GM21786 (cell line): ENCODE measurements at regions not wholly inside any gene's neighbourhood (a gene's known extent, or its start where the extent isn't known, plus 50 kb on each side); places are given as distances from the start of the nearest gene placed in this dataset.

ENCODE experiments used
- ATAC-seq: cut with Tn5 transposase; IDR thresholded peaks from one replicate; pipeline ENCODE4 v1.9.1; 2021; ENCODE audit not compliant: unreplicated experiment

- peak; percentile 42 for ATAC-seq
These were observed 433.3 kb downstream of the UTRN start for GRCh38 chr6:144718431-144718830.

GRCh38 chr6:144721232-144721631, 436.1 kb downstream of the UTRN start:
- no peak for ATAC-seq

- ATAC-seq, result no peak
These were observed 437.1 kb downstream of the UTRN start for GRCh38 chr6:144722154-144722737.

DNA sequence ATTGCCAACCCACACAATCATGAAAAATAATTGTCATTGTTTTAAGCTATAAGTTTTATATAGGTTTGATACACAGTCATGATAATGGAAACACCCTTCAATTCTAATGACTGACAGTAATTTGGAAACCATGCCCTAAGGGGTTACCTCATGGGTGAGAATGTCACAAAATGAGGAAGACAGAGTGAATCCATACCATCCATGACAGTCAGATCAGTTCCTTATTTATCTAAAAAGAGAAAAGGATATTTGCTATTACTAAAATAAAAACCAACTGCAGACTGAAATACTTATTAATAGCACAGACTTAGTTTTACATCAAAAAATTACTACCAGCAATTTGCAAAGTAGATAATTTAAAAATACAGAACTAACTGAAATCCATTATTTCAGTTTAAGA, 437.8 kb downstream of the UTRN start:
- no peak for ATAC-seq

DNA sequence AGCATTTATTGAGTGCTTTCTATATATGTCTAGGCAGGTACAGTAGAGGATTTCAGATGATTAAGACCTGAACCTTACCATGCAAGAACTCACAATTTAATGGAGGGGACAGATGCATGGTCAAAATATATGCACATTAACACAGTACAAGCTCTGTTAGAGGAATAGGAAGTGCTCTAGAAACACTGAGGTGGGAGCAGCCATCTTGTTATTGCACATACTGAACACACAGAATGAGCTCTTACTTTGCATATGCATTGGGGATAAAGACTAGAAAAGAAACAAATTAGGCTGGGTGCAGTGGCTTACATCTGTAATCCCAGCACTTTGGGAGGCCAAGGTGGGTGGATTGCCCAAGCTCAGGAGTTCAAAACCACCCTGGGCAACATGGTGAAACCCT, 438.3 kb downstream of the UTRN start:
- no peak for ATAC-seq

DNA sequence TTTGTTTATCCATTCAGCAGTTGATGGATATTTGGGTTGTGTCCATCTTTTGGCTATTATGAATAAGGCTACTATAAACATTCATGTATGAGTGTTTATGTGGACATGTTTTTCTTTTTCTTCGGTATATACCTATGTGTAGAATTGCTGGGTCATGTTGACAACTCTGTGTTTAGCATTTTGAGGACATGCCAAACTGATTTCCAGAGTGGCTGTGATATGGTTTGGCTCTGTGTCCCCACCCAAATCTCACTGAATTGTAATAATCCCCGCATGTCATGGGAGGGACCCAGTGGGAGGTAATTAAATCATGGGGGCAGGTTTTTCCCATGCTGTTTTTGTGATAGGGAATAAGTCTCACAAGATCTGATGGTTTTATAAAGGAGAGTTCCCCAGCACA, 439.7 kb downstream of the UTRN start:
- no peak for ATAC-seq

GRCh38 chr6:144725736-144726522, 440.8 kb downstream of the UTRN start:
- ATAC-seq, result peak; percentile 52

DNA sequence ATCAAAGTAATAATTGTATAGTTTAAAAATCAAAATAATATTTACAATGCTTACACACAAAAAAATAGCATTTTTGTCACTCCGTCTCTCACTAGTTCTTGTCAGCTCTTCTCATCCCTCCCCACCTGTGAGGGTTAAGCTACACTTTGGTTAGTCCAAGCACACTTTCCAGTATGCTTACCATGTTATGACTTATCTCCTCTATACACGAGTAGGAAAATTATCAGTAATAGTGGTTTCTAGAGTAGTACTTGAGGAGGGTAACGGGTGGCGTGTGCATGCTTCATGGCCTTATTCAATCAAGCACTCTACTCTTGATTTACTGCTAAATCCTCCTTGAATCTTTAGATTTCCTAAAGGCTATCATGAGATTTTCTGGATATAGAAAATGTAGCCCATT, 443.7 kb downstream of the UTRN start:
- ATAC-seq, result no peak

GRCh38 chr6:144729502-144729901, 444.4 kb downstream of the UTRN start:
- peak; percentile 63 for ATAC-seq

- ATAC-seq, result peak; percentile 39
These were observed 445.0 kb downstream of the UTRN start for GRCh38 chr6:144730088-144730645.

- no peak for ATAC-seq
These were observed 446.1 kb downstream of the UTRN start for GRCh38 chr6:144731229-144731628.

DNA sequence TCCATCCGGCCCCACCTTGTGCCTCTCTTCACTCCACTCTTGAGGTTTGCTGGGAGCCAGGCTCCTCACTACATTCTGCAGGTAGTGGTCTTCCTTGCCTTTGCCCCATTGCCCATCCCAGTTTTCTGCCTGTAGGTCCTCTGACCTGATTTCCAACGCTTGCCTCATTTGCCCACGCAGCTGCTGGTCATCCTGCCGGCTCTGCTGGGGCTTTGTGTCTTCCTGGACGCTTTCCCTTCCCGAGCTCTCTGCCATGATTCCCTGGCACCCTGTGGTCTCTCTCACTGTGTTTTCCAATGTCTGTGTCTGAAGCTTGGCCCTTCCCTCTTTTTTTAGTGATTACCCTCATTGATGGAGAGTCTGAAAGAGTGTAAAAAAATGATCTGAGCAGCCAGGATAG, 451.6 kb downstream of the UTRN start:
- no peak for ATAC-seq

DNA sequence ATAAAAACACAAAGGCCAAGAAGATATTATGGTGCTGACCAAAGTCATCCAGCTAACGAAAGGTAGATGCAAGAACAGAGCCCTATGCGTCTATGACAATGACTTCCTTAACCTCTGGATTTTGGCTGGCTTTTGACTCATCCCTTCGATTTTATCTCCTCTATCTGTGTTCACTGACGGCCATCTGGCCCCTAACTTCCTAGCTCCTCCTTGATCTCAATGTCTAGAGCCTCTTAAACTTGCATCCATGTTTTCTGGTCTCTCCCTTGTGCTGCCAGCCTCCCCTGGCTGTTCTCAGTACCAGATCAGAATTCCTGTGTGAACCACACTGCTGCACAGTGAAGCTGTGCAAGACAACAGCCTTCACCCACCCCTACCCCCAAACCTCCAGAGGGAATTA, 452.9 kb downstream of the UTRN start:
- ATAC-seq, result no peak

- ATAC-seq, result no peak
These were observed 454.7 kb downstream of the UTRN start for GRCh38 chr6:144739873-144740272.

GRCh38 chr6:144741659-144742058, 456.5 kb downstream of the UTRN start:
- no peak for ATAC-seq

DNA sequence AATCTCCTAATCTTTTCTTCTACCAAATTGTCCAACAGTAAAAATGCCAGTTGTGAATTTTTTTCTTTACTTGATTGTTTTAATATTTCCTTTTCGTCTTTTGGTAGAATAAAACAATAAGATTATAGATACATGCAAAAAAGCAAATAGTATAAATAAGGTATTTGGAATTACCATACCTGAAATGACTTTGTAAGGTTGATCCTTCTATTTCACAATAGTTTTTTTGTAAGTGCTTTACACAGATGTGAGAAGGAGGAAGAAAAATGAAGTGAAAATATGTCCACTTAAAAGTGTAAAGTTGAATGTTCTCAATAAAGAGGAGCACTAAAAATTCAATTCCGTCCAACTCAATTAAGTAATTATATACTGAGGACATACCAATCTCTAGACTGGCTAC, 457.6 kb downstream of the UTRN start:
- no peak for ATAC-seq

DNA sequence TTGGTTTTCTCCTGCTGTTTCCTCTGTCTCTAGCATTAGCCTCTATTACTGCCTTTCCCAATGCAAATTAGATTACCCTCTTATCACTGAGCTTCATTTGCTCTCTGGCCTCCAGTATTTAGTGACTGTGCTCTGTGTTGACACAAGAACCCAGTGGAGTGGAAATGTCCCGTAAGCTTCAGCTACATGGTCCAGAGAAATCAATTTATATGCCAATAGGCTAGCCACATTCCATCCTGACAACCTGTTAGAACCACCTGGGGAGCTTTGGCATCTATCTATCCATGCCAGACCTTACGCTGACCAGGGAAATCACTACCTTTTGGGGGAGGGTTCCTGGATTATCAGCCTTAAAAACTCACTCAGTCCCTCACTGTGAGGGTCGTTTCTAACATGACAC, 459.6 kb downstream of the UTRN start:
- ATAC-seq, result no peak

DNA sequence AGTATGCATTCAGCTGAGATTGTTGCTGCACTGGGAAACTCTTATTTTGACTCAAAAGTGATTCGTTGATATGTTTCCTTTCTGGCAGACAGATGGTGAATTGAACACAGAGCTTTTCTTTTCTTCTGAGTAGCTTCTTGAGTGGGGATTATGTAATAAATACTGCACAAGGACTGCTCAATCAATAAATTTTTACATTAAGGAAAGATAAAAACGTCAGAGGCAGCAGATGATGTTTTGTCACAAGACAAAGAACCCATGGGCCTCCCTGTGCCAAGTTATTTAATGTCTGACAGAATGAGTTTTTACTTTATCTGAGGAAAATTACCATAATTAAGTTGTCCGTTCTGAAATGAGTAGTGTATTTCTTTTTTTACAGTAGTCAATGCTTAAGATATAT, 460.3 kb downstream of the UTRN start:
- no peak for ATAC-seq

GRCh38 chr6:144746902-144747469, 461.9 kb downstream of the UTRN start:
- ATAC-seq, result no peak

DNA sequence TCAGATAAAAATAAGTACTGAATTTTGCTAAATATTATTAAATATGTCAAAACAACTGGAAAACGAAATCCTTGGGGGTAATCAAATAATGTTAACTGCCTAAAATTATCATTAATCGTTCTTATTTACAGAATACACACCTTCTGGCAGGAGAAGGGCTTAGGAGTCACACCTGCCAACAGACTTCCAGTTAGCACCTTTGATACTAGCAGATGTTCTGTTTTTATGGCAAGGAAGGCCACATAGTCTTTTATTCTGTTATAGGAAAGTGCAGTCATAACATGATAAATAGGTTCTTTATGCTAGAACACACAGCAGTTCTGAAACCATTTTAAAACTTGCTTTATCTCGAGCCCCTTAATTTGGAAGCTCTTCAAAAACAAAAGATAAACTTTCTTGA, 464.1 kb downstream of the UTRN start:
- no peak for ATAC-seq

- ATAC-seq, result peak; percentile 95
These were observed 468.0 kb downstream of the UTRN start for GRCh38 chr6:144753023-144753705.

GRCh38 chr6:144756469-144756868, 471.3 kb downstream of the UTRN start:
- no peak for ATAC-seq
